ENCODE measurements at regions not wholly inside any gene's neighbourhood (a gene's known extent, or its start where the extent isn't known, plus 50 kb on each side); places are given as distances from the start of the nearest gene placed in this dataset.

DNA sequence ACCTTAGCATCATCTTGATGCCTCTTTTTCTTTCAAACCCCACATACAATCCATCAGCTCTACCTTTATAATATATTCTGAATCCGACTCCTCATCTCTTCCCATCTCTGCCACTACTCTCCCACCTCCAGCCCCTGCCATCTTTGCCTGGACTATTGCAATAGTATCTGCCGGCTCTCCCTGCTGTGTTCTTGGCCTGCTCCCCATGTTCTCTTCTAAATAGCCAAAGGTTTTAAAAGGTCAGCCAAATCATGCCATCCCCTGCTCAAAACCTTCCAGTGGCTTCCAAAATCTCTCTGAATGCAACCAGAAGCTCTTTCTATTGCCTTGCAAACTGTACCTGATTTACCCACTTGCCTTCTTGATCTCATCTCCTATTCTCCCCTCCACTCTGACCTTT is 266.0 kb downstream of the PTTG2 start:
- DNase-seq = no peak
- Histone ChIP-seq H3K27me3 (ENCODE audit: control insufficient read depth, insufficient read depth, low read length) (no peaks in the 10 kb centered on the region), H3K36me3 (ENCODE audit: control insufficient read depth, insufficient read depth, low read length) (no peaks in the 10 kb centered on the region), H3K27ac (ENCODE audit: low read length) (peak overlapping the region; percentile 98), H3K4me3 (ENCODE audit: low read length) (no peak overlapping the region), H3K4me1 (ENCODE audit: control insufficient read depth, insufficient read depth, low read length) (peaks cover 59% of the 10 kb centered on the region), H3K9me3 (ENCODE audit: control insufficient read depth, low read depth, low read length) (no peaks in the 10 kb centered on the region)
- 100% methylated on average over 1 of the region's 2 CpGs for WGBS (ENCODE audit: insufficient coverage, low lambda C conversion rate)

DNA sequence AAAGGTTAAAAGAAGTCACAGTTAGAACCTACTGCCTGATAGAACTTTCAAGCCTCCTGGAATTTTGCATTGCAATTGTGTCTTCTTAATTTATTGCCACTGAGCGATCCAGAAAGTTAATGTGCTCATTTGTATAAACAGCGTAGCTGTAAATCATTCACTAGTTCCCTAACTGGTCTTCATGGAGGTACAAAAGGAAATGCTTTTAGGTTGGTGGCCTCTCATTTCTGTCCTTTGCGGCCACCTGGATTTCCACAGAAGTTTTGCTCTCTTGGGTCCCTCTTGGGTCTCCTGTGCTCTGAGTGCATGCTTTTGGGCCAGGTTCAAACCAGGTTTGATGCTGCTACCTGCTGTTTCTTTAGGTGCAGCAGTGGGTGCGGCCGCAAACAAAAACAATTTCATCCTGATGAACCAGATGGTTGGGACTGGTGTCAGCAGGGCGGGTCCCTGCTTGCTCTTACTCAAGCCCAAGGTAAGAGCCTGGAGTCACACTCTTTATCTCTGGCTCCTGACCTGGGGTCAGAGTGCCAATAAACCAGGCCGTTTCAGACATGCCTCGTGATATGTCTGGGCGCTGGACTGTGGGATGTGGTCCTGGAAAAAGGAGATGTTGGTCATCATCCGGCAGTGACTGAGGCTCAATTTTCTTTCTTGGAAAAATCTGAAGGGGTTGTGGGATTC is 270.1 kb downstream of the PTTG2 start:
- H3K4me3 ChIP-seq (ENCODE audit: low read length) = no peak overlapping the region
- H3K4me1 ChIP-seq (ENCODE audit: control insufficient read depth, insufficient read depth, low read length) = peaks cover 52% of the 10 kb centered on the region
- H3K36me3 ChIP-seq (ENCODE audit: control insufficient read depth, insufficient read depth, low read length) = no peaks in the 10 kb centered on the region
- H3K27ac ChIP-seq (ENCODE audit: low read length) = peak overlapping the region; percentile 93
- WGBS (ENCODE audit: insufficient coverage, low lambda C conversion rate) = no CpG with 5 or more reads among the region's 10 CpGs
- no peaks in the 10 kb centered on the region for H3K27me3 ChIP-seq (ENCODE audit: control insufficient read depth, insufficient read depth, low read length)
- DNase-seq = peak; percentile 94 to 97
- no peaks in the 10 kb centered on the region for H3K9me3 ChIP-seq (ENCODE audit: control insufficient read depth, low read depth, low read length)

DNA sequence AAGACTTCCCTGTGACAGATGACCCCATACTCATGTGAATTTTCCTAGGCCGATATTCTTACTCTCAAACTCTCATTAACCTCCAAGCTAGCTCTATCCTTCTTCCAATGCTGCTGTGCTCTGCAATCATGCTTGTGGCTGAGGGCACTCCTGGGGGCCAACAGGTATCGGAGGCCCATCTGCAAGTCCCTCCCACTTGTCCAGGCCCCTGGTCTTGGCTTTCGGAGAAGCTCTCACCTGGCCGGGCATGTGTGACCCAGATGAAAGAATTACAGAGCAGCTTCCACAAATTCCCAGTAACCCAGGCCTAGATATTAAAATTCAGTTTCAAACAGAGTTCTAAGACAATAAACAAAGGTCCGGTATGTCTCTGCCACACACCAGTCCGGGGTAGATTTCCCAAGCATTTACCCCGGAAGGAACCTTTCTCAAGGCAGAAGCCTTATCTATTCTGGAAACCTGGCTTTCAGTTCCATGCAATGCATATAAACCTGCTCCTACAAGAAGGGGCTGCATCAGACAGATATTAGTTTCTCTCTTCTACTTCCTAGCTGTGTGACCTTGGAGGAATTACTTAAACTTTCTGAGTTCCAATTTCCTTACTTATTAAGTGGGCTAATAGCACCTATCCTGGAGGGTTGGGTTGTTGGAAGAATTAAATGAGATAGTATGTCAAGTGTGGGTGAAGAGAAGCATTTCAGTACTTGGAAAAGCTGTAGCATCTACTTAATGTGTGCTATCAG is 270.8 kb downstream of the PTTG2 start:
- peak overlapping the region; percentile 93 for H3K27ac ChIP-seq (ENCODE audit: low read length)
- no peaks in the 10 kb centered on the region for H3K9me3 ChIP-seq (ENCODE audit: control insufficient read depth, low read depth, low read length)
- peak; percentile 35 to 76 for DNase-seq
- H3K27me3 ChIP-seq (ENCODE audit: control insufficient read depth, insufficient read depth, low read length) = no peaks in the 10 kb centered on the region
- no peak overlapping the region for H3K4me3 ChIP-seq (ENCODE audit: low read length)
- peaks cover 46% of the 10 kb centered on the region for H3K4me1 ChIP-seq (ENCODE audit: control insufficient read depth, insufficient read depth, low read length)
- 20% methylated on average over 1 of the region's 7 CpGs for WGBS (ENCODE audit: insufficient coverage, low lambda C conversion rate)
- no peaks in the 10 kb centered on the region for H3K36me3 ChIP-seq (ENCODE audit: control insufficient read depth, insufficient read depth, low read length)

DNA sequence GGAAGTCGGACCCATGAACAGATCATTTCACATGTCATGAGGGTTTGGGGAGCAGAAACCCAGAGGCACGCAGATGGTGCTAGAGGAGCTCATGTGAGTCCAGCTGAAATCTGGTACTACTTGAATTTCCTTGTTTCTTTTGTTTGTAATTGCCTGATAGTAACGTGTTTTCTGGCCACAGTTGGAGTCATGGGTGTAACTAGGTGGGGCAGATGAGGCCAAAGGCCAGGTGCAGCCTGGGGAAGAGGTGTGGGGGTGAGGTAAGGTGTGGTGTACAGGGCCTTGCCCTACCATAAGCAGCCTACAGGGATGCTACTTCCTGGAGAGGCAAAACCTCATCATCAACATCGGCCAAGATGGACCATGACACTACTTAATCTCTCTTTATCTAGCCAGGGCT is 271.4 kb downstream of the PTTG2 start:
- DNase-seq = peak; percentile 93 to 96
- H3K9me3 ChIP-seq (ENCODE audit: control insufficient read depth, low read depth, low read length) = no peaks in the 10 kb centered on the region
- peak overlapping the region; percentile 93 for H3K27ac ChIP-seq (ENCODE audit: low read length)
- WGBS (ENCODE audit: insufficient coverage, low lambda C conversion rate) = no CpG with 5 or more reads among the region's 4 CpGs
- H3K27me3 ChIP-seq (ENCODE audit: control insufficient read depth, insufficient read depth, low read length) = no peaks in the 10 kb centered on the region
- H3K4me3 ChIP-seq (ENCODE audit: low read length) = no peak overlapping the region
- H3K4me1 ChIP-seq (ENCODE audit: control insufficient read depth, insufficient read depth, low read length) = peaks cover 46% of the 10 kb centered on the region
- H3K36me3 ChIP-seq (ENCODE audit: control insufficient read depth, insufficient read depth, low read length) = no peaks in the 10 kb centered on the region

DNA sequence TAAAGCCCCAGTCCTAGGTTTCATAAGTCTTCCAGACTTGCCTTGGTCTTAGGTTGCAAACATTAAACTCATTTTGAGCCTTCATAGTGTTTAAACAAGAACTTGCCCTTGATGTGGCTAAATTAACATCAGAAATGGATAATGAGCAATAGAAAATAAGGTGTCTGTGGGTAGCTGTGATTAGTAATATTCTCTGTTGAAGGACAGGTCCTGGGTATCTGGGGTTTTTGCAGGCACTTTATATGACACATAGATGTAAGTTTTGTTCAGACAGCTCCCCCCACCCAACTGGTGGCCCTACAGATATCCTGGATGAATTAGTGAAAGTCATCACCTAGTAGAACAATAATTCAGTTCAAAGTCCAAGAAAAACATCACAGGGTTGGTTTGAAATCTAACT is 272.5 kb downstream of the PTTG2 start:
- no peaks in the 10 kb centered on the region for H3K27me3 ChIP-seq (ENCODE audit: control insufficient read depth, insufficient read depth, low read length)
- H3K4me3 ChIP-seq (ENCODE audit: low read length) = no peak overlapping the region
- no peak for DNase-seq
- H3K9me3 ChIP-seq (ENCODE audit: control insufficient read depth, low read depth, low read length) = no peaks in the 10 kb centered on the region
- H3K36me3 ChIP-seq (ENCODE audit: control insufficient read depth, insufficient read depth, low read length) = no peaks in the 10 kb centered on the region
- peak overlapping the region; percentile 93 for H3K27ac ChIP-seq (ENCODE audit: low read length)
- peaks cover 46% of the 10 kb centered on the region for H3K4me1 ChIP-seq (ENCODE audit: control insufficient read depth, insufficient read depth, low read length)

DNA sequence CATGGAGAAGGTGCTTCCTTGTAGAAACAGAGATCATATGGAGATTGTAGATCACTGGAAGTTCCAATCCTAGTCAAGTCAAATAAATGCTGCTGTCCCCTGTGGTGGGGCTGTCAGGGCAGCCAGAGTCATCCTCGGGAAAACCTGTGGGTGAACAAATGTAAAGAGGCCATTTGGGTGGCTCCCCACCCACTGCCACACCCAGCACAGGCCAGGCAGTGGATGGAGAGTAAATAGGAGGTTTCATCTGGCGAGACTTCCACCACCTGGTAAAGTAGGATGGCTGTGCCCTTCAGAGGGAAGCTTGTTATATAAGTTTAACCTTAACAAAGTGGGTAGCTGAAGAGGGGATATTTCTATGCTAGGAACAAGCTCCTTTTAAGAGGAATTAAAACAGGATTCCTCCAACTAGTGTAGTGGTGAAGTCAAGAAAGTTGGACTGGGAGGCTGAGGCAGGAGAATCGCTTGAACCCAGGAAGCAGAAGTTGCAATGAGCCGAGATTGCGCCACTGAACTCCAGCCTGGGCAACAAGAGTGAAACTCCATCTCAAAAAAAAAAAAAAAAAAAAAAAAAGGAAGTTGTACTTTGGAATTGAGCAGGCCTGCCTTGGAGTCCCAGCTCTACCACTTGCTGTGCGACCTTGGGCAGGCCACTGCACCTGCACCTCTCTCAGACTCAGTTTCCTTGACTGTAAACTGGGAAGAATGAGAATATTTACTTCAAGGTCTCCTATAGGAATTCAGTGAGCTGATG is 273.7 kb downstream of the PTTG2 start:
- Histone ChIP-seq H3K4me1 (ENCODE audit: control insufficient read depth, insufficient read depth, low read length) (peaks cover 46% of the 10 kb centered on the region), H3K27me3 (ENCODE audit: control insufficient read depth, insufficient read depth, low read length) (no peaks in the 10 kb centered on the region), H3K9me3 (ENCODE audit: control insufficient read depth, low read depth, low read length) (no peaks in the 10 kb centered on the region), H3K36me3 (ENCODE audit: control insufficient read depth, insufficient read depth, low read length) (no peaks in the 10 kb centered on the region), H3K27ac (ENCODE audit: low read length) (peak overlapping the region; percentile 93), H3K4me3 (ENCODE audit: low read length) (no peak overlapping the region)
- DNase-seq = peak in 1 of 2 donors; percentile 54
- WGBS (ENCODE audit: insufficient coverage, low lambda C conversion rate) = no CpG with 5 or more reads among the region's 6 CpGs

DNA sequence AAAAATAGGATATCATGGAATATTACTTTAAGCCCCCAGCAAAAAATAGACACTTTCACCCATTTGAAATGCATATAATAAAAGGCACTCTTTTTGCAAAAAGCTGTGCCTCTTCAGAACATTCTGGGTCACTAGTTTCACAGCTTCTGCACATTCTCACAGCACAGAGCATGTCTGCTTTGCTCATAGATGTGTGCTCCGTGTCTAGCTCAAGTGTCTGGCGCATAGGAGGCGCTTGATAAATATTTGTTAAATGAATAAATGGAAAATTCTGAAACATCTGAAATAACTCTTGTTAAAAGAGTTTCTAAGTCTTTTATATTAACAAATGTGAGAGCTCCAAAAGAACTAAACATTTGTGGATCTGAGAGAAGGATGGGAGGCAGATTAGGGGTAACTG is 275.2 kb downstream of the PTTG2 start:
- no peak overlapping the region for H3K27ac ChIP-seq (ENCODE audit: low read length)

DNA sequence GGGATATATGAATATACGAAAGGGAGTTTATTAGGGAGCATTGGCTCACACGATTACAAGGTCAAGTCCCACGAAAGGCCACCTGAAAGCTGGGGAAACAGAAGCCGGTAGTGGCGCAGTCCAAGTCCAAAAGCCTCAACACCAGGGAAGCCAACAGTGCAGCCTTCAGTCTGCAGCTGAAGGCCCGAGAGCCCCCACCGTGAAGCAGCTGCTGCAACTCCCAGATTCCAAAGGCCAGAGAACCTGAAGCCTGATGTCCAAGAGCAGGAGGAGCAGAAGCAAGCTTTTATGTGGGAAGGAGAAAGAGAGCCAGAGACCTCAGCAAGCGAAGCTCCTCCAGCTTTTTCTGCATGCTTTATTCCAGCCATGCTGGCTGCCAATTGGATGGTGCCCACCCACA is 275.8 kb downstream of the PTTG2 start:
- 100% methylated on average over 1 of the region's 8 CpGs for WGBS (ENCODE audit: insufficient coverage, low lambda C conversion rate)
- H3K4me3 ChIP-seq (ENCODE audit: low read length) = no peak overlapping the region
- no peaks in the 10 kb centered on the region for H3K9me3 ChIP-seq (ENCODE audit: control insufficient read depth, low read depth, low read length)
- no peak for DNase-seq
- no peaks in the 10 kb centered on the region for H3K36me3 ChIP-seq (ENCODE audit: control insufficient read depth, insufficient read depth, low read length)
- no peaks in the 10 kb centered on the region for H3K27me3 ChIP-seq (ENCODE audit: control insufficient read depth, insufficient read depth, low read length)
- H3K27ac ChIP-seq (ENCODE audit: low read length) = no peak overlapping the region
- H3K4me1 ChIP-seq (ENCODE audit: control insufficient read depth, insufficient read depth, low read length) = peaks cover 27% of the 10 kb centered on the region

More for the DNA sequence above, 275.2 kb downstream of the PTTG2 start:
- H3K9me3 ChIP-seq (ENCODE audit: control insufficient read depth, low read depth, low read length) = no peaks in the 10 kb centered on the region
- WGBS (ENCODE audit: insufficient coverage, low lambda C conversion rate) = 75% methylated on average over 2 of the region's 3 CpGs
- H3K4me1 ChIP-seq (ENCODE audit: control insufficient read depth, insufficient read depth, low read length) = peaks cover 34% of the 10 kb centered on the region
- H3K4me3 ChIP-seq (ENCODE audit: low read length) = no peak overlapping the region
- peak in 1 of 2 donors; percentile 37 for DNase-seq
- no peaks in the 10 kb centered on the region for H3K36me3 ChIP-seq (ENCODE audit: control insufficient read depth, insufficient read depth, low read length)
- H3K27me3 ChIP-seq (ENCODE audit: control insufficient read depth, insufficient read depth, low read length) = no peaks in the 10 kb centered on the region

DNA sequence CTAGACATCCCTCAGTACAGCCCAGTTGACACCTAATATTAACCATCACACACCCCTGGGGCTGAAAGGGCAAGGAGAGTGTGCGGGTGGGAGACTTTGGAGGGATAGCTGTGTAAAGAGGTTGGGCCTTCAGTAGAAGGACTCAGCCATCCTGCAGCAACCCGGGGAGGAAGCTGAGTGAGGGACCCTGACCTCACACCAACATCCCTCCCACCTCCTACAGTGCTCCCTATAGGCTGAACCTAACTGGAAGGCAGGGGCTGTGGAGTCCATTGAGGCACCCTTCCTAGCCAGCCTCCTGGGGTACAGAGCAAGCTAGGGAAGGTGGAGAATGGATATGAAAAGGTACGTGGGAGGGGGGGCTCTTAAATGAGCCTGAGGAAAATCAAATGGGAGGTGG is 276.3 kb downstream of the PTTG2 start:
- Histone ChIP-seq H3K9me3 (ENCODE audit: control insufficient read depth, low read depth, low read length) (no peaks in the 10 kb centered on the region), H3K4me3 (ENCODE audit: low read length) (no peak overlapping the region), H3K27me3 (ENCODE audit: control insufficient read depth, insufficient read depth, low read length) (no peaks in the 10 kb centered on the region), H3K36me3 (ENCODE audit: control insufficient read depth, insufficient read depth, low read length) (no peaks in the 10 kb centered on the region), H3K27ac (ENCODE audit: low read length) (no peak overlapping the region), H3K4me1 (ENCODE audit: control insufficient read depth, insufficient read depth, low read length) (peaks cover 22% of the 10 kb centered on the region)
- no CpG with 5 or more reads among the region's 3 CpGs for WGBS (ENCODE audit: insufficient coverage, low lambda C conversion rate)
- DNase-seq = no peak

DNA sequence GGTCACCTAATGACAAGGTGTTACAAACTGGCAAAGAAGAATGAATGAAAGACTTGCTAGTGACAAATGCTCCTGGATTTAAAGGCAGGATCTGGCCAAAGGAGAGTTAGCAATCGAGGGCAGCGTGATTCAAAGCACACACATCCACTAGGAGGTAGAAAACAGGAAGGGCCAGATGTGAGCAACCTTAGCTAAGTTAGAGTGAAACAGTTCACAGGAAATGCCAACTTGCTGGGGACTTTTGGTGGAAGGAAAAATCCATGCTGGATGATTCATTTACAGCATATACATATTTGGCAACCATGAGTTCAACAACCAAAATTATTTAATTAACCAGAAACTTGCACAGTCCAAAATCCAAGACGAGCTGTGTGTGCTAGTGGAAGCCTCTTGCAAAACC is 276.9 kb downstream of the PTTG2 start:
- no peak for DNase-seq
- peaks cover 16% of the 10 kb centered on the region for H3K4me1 ChIP-seq (ENCODE audit: control insufficient read depth, insufficient read depth, low read length)
- 100% methylated on average over 1 of the region's 3 CpGs for WGBS (ENCODE audit: insufficient coverage, low lambda C conversion rate)
- H3K4me3 ChIP-seq (ENCODE audit: low read length) = no peak overlapping the region
- no peak overlapping the region for H3K27ac ChIP-seq (ENCODE audit: low read length)
- H3K9me3 ChIP-seq (ENCODE audit: control insufficient read depth, low read depth, low read length) = no peaks in the 10 kb centered on the region
- no peaks in the 10 kb centered on the region for H3K36me3 ChIP-seq (ENCODE audit: control insufficient read depth, insufficient read depth, low read length)
- no peaks in the 10 kb centered on the region for H3K27me3 ChIP-seq (ENCODE audit: control insufficient read depth, insufficient read depth, low read length)
